Smooth muscle cell (in vitro differentiated cells): ENCODE measurements at regions not wholly inside any gene's neighbourhood (a gene's known extent, or its start where the extent isn't known, plus 50 kb on each side); places are given as distances from the start of the nearest gene placed in this dataset.

Experiments used
- DNase-seq: peaks from one replicate; lab custom pipeline; 2025; ENCODE audit not compliant: unreplicated experiment; lab: John Stamatoyannopoulos, UW
- H2AFZ ChIP-seq: fragments of 200-600 bp; sonication (generic); 2 replicates; pipeline ENCODE4 v1.6.0; 2016; ENCODE audit warnings: antibody characterized with exemption, low read depth, mild to moderate bottlenecking
- H3F3A ChIP-seq: fragments of 200-600 bp; sonication (generic); 2 replicates; pipeline ENCODE4 v1.6.0; 2017; ENCODE audit warnings: antibody characterized with exemption, low read depth
- H3K27ac ChIP-seq: fragments of 200-600 bp; sonication (generic); 2 replicates; pipeline ENCODE4 v1.5.1; 2016; ENCODE audit warnings: low read depth, mild to moderate bottlenecking
- H3K27me3 ChIP-seq: fragments of 200-600 bp; sonication (generic); 2 replicates; pipeline ENCODE4 v1.6.1; 2016; ENCODE audit warnings: low read depth, mild to moderate bottlenecking
- H3K36me3 ChIP-seq: fragments of 200-600 bp; sonication (generic); 2 replicates; pipeline ENCODE4 v1.5.1; 2016; ENCODE audit warnings: low read depth
- H3K4me1 ChIP-seq: fragments of 200-600 bp; sonication (generic); 2 replicates; pipeline ENCODE4 v1.5.1; 2016; ENCODE audit warnings: low read depth
- H3K4me2 ChIP-seq: fragments of 200-600 bp; sonication (generic); 2 replicates; pipeline ENCODE4 v1.6.0; 2016; ENCODE audit warnings: mild to moderate bottlenecking
- H3K4me3 ChIP-seq: fragments of 200-600 bp; sonication (generic); 2 replicates; pipeline ENCODE4 v1.5.1; 2016; ENCODE audit warnings: mild to moderate bottlenecking
- H3K79me2 ChIP-seq: fragments of 200-600 bp; sonication (generic); 2 replicates; pipeline ENCODE4 v1.6.0; 2016; ENCODE audit warnings: low read depth, mild to moderate bottlenecking
- H3K9ac ChIP-seq: fragments of 200-600 bp; sonication (generic); 2 replicates; pipeline ENCODE4 v1.6.0; 2016; ENCODE audit warnings: low read depth
- H3K9me3 ChIP-seq: fragments of 200-600 bp; sonication (generic); replicated peaks from 2 replicates; pipeline ENCODE4 v1.5.1; 2016; ENCODE audit warnings: low read depth
- H4K20me1 ChIP-seq: fragments of 200-600 bp; sonication (generic); 2 replicates; pipeline ENCODE4 v1.6.0; 2016; ENCODE audit warnings: low read depth
- TF ChIP-seq, protein P1 (sequence below): fragments of 200-600 bp; sonication (generic); IDR thresholded peaks from 2 replicates; pipeline ENCODE4 v1.5.1; 2017; ENCODE audit warnings: borderline replicate concordance, mild to moderate bottlenecking, antibody characterized with exemption; ENCODE audit not compliant: insufficient read depth, poor library complexity, severe bottlenecking

DNA sequence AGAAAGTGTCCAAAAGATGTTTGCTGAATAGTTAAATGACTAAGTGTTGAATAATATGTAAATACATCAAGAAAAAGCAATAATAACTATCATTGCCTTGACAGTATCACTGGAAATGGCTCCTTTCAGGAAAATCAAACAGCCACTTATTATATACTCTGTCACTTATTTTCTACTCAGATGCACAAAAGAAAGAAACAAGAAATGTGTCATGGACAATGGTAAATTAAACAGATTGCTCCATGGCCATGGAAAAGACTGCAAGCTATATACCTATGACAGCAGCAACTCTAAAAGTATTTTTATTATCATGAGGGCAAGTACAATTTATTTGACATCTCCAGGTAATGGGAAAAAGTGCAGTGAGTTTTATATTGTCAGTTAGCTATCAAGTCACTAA lies 52.9 kb upstream of the GUCY1A2 start:
- Histone ChIP-seq H3K27me3 (no peaks in the 10 kb centered on the region), H4K20me1 (no peaks in the 10 kb centered on the region), H2AFZ (no peak overlapping the region), H3K4me3 (no peak overlapping the region), H3K27ac (no peak overlapping the region), H3K4me2 (no peak overlapping the region), H3K79me2 (no peaks in the 10 kb centered on the region), H3K36me3 (no peaks in the 10 kb centered on the region), H3K4me1 (no peaks in the 10 kb centered on the region), H3K9me3 (no peaks in the 10 kb centered on the region), H3F3A (no peaks in the 10 kb centered on the region), H3K9ac (no peak overlapping the region)
- TF ChIP-seq, protein P1, sequence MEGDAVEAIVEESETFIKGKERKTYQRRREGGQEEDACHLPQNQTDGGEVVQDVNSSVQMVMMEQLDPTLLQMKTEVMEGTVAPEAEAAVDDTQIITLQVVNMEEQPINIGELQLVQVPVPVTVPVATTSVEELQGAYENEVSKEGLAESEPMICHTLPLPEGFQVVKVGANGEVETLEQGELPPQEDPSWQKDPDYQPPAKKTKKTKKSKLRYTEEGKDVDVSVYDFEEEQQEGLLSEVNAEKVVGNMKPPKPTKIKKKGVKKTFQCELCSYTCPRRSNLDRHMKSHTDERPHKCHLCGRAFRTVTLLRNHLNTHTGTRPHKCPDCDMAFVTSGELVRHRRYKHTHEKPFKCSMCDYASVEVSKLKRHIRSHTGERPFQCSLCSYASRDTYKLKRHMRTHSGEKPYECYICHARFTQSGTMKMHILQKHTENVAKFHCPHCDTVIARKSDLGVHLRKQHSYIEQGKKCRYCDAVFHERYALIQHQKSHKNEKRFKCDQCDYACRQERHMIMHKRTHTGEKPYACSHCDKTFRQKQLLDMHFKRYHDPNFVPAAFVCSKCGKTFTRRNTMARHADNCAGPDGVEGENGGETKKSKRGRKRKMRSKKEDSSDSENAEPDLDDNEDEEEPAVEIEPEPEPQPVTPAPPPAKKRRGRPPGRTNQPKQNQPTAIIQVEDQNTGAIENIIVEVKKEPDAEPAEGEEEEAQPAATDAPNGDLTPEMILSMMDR = no peak
- no peak for DNase-seq
